ENCODE measurements at regions not wholly inside any gene's neighbourhood (a gene's known extent, or its start where the extent isn't known, plus 50 kb on each side); places are given as distances from the start of the nearest gene placed in this dataset.
"Not testable (repeated sequence)": the region's sequence is repeated elsewhere in the genome, so short reads cannot be mapped to it uniquely, and the experiment has no call there.

DNA sequence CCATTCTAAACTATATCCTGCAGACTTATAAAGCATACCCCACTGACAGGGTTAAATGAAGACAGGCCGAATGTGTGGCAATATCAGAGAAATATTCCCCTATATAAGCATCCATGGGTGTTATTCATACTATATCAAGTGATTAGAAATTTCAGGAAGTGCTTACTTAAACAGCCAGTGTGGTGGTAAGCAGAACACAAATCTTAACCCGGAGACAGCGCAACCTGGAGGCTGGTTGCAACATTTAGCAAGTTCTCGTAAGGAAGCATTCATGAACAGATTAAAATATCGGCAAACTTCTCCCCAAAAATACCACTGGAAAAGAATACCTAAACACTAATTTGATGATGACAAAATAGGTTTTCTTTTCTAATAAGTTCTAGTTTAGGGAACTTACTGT, 261.2 kb downstream of the CBLL2 start:
- no peak for DNase-seq (ENCODE audit: low read depth in 2 of 2)

DNA sequence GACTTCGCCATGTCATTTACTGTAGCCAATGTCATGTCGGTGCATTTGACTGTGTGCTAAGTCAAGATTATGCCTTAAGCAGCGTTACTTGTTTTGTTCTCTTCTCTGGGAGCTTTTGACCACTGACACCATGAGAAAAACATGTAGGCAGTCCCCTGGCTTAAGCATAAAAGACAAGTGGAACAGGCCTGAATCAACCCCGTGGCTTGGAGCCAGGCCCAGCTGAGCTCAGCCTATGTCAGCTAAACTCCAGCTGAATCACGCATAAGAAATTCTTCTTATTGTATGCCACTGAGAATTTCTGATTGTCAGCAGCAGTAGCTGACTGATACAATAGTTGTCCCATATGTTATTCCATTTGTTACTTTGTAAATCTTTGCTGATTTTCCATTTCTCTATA, 261.9 kb downstream of the CBLL2 start:
- DNase-seq (ENCODE audit: low read depth in 2 of 2): peak; percentile 30 to 68

DNA sequence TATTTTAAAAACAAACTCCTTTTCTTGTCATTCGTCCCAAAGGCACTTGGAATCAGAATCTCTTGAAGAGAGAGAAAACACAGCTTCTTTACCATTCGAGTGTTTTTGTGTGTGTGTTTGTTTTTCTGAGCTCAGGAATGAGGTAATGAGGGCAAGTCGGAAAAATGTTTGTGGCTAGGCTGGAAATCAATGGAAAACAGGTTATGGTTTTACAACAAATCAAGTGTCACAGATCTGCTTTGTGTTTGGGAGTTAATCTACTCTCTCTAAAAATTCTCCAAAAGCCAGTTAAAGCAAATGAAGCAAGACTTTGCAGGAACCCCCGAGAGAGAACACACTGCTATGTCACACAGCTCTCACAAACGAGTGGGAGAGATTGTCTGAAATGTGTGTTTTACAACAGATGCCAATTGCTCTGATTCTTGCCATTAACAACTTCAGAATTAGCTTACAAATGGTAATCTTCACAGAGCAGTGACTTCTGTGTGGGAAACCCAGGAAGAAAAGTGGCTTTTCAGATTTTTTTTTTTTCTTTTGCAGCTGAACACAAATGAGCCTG, 264.1 kb downstream of the CBLL2 start:
- DNase-seq (ENCODE audit: low read depth in 2 of 2): no peak

DNA sequence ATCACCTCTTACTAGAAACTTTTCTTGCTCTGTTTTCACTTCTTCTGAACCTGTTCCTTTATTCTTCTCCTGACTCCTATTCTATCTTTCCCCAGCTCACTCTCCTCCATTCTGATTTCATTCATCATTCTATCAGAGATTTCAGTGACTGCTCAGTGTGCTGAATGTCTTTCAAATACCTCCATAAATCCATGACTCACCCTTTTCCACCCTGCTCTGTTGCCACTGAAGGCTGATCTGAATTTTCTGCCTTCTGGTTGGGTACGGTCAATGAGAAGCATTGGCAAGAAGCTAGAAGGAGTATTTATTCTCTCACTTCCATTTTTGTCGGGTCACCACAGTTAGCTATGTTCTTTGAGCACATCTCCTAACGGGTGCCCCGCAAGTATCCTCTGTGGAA, 265.9 kb downstream of the CBLL2 start:
- DNase-seq (ENCODE audit: low read depth in 2 of 2): no peak

DNA sequence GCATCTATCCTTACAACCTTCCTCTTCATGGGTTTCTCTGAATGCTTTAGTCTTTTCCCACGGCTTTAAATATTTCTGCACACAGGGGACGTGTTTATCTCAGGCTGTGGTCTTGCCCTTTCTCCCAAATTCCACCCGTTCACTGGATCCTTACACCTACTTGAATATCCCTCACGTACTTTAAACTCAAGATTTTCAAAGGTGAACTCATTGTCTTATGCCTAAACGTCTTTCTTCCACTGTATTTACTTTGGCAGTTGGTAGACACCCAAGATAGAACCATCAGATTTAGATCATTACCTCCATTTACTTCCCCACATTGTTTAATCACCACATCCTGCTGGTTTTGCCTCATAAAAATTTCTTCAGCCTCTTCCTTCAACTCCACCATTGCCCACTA, 269.2 kb downstream of the CBLL2 start:
- DNase-seq (ENCODE audit: low read depth in 2 of 2): no peak

DNA sequence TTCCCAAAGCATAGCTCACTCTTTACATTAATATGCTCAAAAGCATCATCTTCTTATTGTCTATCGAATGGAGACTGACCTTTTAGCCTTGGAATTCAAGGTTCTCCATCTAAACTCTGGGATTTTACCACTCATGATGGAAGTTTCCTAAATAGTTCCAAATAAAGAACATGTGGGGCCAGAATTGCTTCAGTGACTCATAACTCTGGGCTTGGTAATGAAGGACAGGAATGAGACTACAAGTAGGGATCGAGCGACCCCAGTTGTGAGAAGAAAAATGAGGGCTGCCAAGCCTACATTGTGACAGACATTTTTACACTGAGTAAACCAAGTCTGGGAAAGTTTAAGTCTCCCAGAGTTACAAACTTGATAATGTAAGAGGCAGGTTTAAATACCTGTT, 269.9 kb downstream of the CBLL2 start:
- no peak for DNase-seq (ENCODE audit: low read depth in 2 of 2)

DNA sequence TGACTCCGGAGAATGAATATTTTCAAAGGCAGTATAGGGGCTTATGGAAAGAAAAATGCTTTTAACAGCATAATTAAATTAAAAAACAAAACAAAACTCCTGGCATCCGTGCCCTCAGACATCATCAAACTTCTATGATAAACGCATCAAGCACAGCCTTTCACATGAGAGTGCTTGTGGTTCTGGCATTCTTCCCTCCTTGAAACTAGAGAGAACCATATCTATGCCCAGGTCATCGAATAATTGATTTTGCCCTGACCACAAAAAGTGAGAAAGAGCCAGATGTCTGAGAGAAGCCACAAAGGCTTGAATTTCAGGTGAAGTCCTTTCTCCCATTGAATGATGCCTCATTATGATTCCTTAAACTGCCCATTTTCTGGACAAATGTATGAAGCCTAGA, 286.8 kb downstream of the CBLL2 start:
- DNase-seq (ENCODE audit: low read depth in 2 of 2): no peak

DNA sequence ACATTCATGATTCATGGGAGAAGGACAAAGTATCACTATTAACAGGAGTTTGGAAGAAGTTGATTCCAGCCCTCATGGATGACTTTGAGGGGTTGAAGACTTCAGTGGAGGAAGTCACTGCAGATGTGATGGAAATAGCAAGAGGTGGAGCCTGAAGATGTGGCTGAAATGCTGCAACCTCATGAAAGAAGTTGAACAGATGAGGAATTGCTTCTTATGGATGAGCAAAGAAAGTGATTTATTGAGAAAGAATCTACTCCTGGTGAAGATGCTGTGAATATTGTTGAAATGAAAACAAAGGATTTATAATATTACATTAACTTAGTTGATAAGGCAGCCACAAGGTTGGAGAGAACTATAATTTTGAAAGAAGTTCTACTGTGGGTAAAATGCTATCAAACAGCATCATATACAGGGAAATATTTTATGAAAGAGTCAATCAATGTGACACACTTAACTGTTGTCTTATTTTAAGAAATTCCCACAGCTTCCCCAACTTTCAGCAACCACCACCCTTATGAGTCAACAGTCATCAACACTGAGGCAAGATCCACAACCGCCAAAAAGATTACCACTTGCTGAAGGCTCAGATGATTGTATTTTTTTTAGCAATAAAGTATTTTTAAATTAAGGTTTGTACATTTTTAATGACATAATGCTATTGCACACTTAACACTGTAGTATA, 302.6 kb downstream of the CBLL2 start:
- DNase-seq (ENCODE audit: low read depth in 2 of 2): no peak

DNA sequence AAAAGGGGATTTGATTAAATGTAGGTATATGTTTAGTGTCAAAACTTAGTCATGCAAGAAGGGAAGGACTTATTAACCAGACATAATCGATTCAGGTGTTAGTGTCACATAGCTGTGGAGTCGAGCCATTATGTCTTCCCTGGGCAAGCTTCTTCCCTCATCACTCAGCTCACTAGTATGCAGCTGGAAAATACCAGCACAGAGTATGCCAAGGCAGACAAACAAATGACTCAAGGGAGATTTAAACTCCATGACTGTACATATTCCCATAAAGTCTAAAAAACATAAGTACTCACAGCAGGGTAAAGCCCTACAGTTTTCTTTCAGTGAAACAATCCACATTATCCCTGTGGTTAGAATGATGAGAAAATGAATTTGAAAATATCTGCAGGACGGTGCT, 304.5 kb downstream of the CBLL2 start:
- peak in 1 of 2 donors; percentile 32 for DNase-seq (ENCODE audit: low read depth in 2 of 2)

DNA sequence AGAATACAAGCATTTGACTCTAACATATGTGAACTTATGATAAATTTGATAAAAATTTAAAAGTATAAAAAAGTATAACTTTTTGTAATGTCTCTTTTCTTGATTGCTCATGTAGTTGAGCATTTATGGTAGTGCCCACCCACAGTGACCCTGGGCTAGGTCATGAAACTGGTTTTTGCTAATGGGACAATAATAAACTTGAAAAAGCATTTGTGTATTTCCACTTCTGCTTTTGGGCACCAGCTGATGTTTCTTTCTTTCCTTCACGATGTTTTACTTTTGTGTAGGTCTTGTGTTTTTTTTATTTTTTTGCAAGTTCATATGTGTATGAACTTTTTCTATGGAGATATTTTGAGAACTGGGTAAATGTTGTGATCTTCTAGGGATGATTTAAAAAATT, 313.1 kb downstream of the CBLL2 start:
- DNase-seq (ENCODE audit: low read depth in 2 of 2): no peak

DNA sequence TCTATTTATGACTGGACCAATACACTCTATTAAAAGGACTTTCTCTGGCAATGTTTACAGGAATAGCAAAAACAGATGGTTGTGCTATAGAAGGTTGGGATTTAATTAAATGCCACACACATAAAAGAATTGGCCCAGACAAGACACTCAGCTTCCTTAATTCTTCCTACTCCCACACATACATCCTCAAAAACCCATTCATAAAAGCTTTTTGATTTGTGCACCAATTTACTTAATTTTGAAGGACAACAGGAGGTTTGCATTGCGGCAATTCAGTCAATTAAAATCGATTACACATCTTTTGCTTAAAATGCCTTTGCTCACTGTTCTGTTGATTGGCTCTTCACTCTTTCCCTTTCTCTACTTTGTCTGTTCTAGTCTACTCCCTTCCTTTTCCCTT, 317.1 kb downstream of the CBLL2 start:
- no peak for DNase-seq (ENCODE audit: low read depth in 2 of 2)

DNA sequence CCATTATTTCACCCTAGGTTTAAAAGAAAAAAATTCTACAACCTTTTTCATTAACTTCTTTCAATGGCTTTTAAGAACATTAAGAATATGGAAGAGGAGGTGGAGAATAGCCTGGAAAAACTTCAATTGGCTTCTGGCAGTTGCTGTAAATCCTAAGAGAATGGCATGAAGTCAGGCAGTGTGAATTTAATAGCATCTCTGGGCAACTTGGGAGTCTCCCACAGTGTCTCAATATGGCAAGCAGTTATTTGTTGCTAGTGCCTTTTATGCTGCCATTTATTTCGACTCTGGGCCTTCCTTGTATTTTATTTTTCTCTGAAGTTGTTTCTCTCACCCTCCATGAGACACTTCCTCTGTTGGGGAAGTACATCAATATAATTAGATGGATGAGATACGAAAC, 322.1 kb downstream of the CBLL2 start:
- DNase-seq (ENCODE audit: low read depth in 2 of 2): no peak

DNA sequence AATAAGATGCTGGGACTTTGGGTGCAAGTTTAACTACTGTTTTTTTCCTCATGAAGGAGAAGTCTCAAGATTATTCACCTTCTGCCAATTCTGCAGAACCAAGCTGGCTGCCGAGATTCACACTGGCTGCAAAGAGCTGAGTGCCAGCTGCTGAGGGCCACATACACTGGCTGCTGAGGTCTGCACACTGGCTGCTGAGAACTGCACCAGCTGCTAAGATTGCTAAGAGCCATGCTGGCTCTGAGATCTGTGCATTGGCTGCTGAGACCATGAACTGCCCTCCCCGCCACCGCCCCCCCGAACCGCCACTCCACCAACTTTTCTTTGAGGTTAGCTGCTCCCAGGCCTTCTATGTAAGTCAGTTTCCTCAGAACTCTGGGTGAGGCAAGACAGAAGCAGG, 330.3 kb downstream of the CBLL2 start:
- DNase-seq (ENCODE audit: low read depth in 2 of 2): no peak

DNA sequence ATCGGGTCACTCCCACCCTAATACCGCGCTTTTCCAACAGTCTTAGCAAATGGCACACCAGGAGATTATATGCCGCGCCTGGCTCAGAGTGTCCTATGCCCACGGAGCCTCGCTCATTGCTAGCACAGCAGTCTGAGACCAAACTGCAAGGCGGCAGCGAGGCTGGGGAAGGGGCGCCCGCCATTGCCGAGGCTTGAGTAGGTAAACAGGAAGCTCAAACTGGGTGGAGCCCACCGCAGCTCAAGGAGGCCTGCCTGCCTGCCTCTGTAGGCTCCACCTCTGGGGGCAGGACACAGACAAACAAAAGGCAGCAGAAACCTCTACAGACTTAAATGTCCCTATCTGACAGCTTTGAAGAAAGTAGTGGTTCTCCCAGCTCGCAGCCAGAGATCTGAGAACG, 336.7 kb downstream of the CBLL2 start:
- DNase-seq (ENCODE audit: low read depth in 2 of 2): not testable (repeated sequence)

DNA sequence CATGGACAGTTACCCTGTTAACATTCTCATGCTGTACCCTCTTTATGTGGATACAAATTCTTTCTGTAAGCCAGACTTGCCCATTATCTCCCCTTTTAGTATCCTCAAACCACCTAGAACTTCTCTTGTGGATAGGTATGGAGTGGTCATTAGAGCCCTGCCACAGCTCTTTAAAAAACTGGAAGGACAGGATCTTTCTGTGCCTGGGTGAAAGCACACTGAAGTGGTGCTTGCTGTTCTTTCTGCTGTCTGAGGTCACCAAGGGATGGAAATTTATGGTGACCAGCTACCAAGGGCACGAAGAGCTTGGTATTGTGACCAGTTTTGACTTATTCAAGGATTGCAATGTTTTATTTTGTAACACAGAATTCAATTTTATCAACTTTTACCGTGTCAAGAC, 344.2 kb downstream of the CBLL2 start:
- no peak for DNase-seq (ENCODE audit: low read depth in 2 of 2)

DNA sequence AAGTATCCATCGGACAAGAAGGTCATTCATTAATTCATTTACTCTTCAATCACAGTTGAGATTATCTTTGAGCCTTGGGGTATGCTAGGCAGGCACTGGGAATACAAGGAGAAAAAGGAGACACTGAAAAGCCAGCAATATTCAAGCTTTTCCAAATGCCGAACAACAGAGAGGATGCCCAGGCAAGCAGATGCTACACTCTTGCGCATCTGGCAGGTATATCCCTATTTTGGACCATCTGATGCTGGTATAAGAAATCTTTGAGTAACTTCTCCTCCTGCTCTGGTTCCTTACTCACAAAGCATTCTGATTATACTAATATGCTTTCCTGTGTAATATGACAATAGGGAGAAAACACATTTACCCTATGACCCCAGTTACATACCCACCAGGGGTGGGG, 354.9 kb downstream of the CBLL2 start:
- no peak for DNase-seq (ENCODE audit: low read depth in 2 of 2)

DNA sequence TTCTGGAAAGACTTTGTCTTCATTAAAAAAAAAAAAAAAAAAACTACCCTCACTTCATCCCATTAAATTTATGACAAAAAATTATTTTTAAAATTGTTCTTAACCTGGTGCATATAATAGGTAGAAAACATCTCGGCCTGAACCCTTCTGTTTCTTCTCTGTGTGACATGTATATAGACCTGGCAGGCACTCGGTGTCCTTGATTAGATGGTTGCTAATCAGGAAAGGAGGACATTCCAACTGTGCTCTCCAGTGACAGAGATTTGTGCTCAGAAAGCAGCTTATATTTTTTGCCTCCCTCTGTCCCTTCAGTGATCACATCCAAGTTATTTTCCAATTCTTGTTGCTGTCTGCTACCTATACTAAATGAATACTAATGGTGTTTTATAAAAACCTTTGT, 355.6 kb downstream of the CBLL2 start:
- no peak for DNase-seq (ENCODE audit: low read depth in 2 of 2)

DNA sequence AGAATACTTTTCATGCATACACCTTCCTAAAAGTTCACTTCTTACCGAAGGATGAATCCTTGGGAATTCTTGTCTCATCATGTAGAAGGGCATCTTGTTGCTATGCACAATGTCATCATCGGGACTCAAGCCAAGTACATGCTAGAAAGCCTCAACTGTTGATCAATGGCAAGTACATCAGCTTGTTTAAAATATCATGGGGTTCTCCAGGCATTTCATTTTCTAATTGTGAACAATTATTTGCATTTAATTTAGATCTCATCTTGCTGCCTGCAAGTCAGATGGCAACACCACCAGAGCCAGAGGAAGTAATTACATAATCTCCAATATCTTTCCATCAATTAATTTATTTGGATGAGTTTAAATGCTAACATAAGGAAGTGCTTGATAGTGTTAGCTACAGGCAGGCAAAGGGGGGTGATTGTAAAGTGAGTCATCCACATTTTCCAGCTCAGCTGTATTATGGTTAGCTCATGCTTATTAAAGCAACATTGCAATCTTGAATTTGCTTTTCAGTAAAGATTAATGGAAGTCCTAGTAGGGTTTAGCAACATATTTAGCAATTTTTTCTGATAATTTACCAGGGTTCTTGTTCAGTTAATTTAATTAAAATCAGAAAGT, 356.5 kb downstream of the CBLL2 start:
- DNase-seq (ENCODE audit: low read depth in 2 of 2): peak; percentile 3 to 50

DNA sequence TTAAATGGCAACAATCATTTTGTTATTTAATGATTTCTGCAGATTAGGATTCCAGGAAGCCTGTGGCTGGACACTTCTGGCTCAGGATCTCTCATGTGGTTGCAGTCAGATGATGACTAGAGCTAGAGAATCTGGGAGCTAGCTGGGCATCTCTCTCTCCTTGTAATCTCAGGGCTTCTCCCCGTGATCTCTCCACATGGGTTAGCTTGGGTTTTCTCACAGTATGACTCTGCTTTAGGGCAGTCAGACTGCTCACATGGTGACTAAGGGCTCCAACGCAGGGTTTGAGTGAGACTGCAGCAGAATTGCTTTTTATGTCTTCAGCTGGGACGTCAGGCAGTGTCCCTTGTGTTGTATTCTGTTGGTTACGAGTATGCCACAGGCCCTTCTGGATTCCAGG, 361.4 kb downstream of the CBLL2 start:
- DNase-seq (ENCODE audit: low read depth in 2 of 2): no peak

DNA sequence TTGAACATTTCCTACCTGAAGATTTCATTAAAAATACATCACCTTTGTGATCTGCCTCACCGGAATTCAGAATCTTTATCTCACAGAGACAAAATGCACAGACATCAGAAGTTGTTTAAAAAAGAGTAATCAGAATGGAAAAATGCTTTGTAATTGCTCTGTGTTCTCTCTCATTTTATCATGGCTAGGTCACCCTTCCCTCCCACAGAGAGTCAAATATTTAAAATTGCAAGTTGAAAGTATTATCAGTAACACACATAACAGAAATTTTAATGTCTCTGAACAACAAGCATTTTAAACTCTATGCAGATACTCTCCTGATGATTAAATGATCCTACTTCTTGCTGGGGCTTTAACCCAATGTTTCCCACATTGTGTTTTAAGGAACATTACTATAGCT, 362.0 kb downstream of the CBLL2 start:
- DNase-seq (ENCODE audit: low read depth in 2 of 2): no peak

DNA sequence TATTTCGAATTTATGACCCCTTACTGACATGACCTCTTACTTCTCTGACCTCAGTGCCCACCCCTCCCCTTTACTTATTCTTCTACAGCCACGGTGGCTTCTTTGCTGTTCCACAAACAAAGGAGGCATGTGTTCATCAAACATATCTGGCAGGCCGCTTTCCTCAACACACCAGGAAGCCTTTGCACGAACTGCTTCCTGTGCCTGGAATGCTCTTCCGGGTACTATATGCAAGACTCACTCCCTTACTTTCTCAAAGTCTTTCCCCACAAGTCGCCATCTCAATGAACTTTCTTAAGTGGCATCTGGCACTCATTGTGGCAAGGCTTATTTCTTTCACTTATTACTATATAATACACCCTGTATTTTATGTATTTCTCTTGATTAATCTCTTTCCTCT, 351.5 kb upstream of the DDX53 start:
- no peak for DNase-seq (ENCODE audit: low read depth in 2 of 2)

DNA sequence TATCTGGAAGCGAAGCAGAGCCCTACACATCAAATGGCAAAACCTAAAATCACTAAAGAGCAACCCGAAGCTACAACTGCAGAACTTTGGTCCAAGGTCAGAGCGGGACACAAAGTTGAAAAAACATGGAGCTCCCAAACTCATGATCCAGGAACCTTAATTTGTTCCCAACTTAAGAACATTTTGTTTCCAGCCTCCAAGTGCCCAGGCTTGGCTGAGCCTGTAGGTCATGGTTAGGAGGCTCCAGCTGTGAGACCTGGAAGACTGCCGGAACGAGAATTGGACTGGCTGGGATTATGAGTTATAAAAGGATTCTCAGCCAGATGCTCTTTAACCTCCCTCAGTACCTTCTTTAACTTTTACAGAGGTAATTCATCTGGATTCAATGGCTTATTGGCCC, 349.1 kb upstream of the DDX53 start:
- DNase-seq (ENCODE audit: low read depth in 2 of 2): no peak

DNA sequence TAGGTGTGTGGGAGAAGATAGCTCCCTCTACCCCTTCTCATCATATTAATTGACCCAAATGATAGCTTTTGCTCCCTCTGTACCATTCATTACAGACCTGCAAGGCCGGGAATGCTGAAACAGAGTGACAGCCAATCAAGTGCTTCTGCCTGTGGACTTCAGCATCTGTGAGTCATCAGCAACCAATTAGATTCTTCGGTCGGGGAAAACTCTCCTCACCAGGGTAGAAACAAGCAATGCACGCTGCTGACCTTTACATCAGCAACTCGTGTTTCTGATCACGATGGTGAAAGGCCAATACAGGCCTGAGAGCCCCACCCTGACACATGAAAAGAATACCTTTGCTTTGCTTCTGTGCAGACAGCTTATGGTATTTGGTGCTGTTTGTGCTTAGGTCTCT, 347.2 kb upstream of the DDX53 start:
- no peak for DNase-seq (ENCODE audit: low read depth in 2 of 2)

DNA sequence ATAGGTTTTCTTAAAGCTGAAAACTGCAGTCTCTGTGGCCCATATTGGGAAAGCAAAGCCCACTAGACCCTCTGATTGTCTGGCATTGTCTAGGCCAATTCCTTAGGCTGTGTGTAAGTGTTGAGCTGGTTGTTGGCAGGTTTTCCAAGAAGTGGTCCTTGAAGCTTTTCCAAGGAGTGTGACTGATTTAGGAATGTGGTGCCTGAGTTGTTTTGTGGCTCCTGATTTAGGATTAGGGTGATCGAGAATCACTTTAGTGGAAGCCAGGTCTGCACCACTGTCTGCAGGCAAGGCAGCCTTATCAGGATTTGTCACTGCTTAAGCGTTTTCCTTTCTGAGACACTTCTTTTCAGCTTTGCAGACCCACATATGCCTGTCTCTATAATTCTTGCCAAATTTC, 339.0 kb upstream of the DDX53 start:
- DNase-seq (ENCODE audit: low read depth in 2 of 2): no peak
